ENCODE measurements at regions not wholly inside any gene's neighbourhood (a gene's known extent, or its start where the extent isn't known, plus 50 kb on each side); places are given as distances from the start of the nearest gene placed in this dataset.

GRCh38 chr6:113078791-113079190 is 731.7 kb downstream of the RFPL4B start:
- H3K4me3 ChIP-seq (replicated peaks in 1 of 2; ENCODE audit: low read depth in 1 of 2, low read length in 2 of 2), result no peak overlapping the region
- H3K79me2 ChIP-seq (ENCODE audit: insufficient read depth, low read length), result no peaks in the 10 kb centered on the region
- H4K20me1 ChIP-seq (ENCODE audit: insufficient read depth), result no peaks in the 10 kb centered on the region
- ChIA-PET RAD21 (ENCODE audit: low non-redundant PET in 1 of 2, low total read pairs in 2 of 2, uncharacterized antibody in 2 of 2, unreplicated experiment in 2 of 2) (no interaction called here), POLR2A (no interaction called here), CTCF (no interaction called here)
- intact Hi-C loops (cut with micrococcal nuclease), result no loop called here
- BruUV-seq (replicated peaks), result no TSS peak
- H3K27ac ChIP-seq (ENCODE audit: low read depth, low read length), result no peak overlapping the region
- DNase-seq (ENCODE audit: low read depth, low spot score), result no peak
- H3K9ac ChIP-seq (ENCODE audit: low read length), result no peak overlapping the region
- 0 out of 4 replicates have a peak, but pooled peaks cover 0 to 1% of the 10 kb centered on the region in 2 experiments for H3K4me1 ChIP-seq (ENCODE audit: control insufficient read depth in 1 of 2, insufficient read depth in 2 of 2, low read length in 2 of 2)
- H3K9me3 ChIP-seq (ENCODE audit: control insufficient read depth in 1 of 2, insufficient read depth in 1 of 2, low read depth in 1 of 2, low read length in 2 of 2), result no peaks in the 10 kb centered on the region
- H3K27me3 ChIP-seq (ENCODE audit: insufficient read depth, low read length), result no peaks in the 10 kb centered on the region
- TF ChIP-seq, protein P1, sequence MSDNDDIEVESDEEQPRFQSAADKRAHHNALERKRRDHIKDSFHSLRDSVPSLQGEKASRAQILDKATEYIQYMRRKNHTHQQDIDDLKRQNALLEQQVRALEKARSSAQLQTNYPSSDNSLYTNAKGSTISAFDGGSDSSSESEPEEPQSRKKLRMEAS (IDR thresholded peaks at IDR 0.05), result no peak
- no peak for TF ChIP-seq POLR2AphosphoS5 (IDR thresholded peaks at IDR 0.05; ENCODE audit: low read depth, low read length)
- TF ChIP-seq FOSL1 (IDR thresholded peaks at IDR 0.05; ENCODE audit: low read depth), result no peak
- no peak for TF ChIP-seq EZH2phosphoT487 (IDR thresholded peaks at IDR 0.05; ENCODE audit: borderline replicate concordance)
- TF ChIP-seq SP1 (IDR thresholded peaks at IDR 0.05; ENCODE audit: low read depth), result no peak
- no peak for TF ChIP-seq TCF7L2 (IDR thresholded peaks at IDR 0.05; ENCODE audit: borderline replicate concordance, extremely low read depth, insufficient read depth, insufficient read length)
- TF ChIP-seq POLR2A (IDR thresholded peaks at IDR 0.05; ENCODE audit: borderline replicate concordance, extremely low read depth, insufficient read depth, insufficient read length), result no peak
- TF ChIP-seq ZNF274 (IDR thresholded peaks at IDR 0.05; ENCODE audit: low read depth, low read length), result no peak
- TF ChIP-seq RAD21 (IDR thresholded peaks at IDR 0.05; ENCODE audit: low read depth), result no peak
- no peak for TF ChIP-seq EGR1 (IDR thresholded peaks at IDR 0.05; ENCODE audit: low read depth)
- no peak for TF ChIP-seq CTCF (IDR thresholded peaks at IDR 0.05 in 2 of 3, conservative IDR thresholded peaks at IDR 0.05 in 1 of 3; ENCODE audit: borderline replicate concordance in 1 of 3, insufficient read depth in 1 of 3, low read depth in 2 of 3, low read length in 2 of 3)
- no peak for TF ChIP-seq ATF3 (IDR thresholded peaks at IDR 0.05)
- no peak for TF ChIP-seq CBX3 (IDR thresholded peaks at IDR 0.05; ENCODE audit: low read depth)
- ATAC-seq, result no peak
- H3K4me2 ChIP-seq (ENCODE audit: low read length), result no peak overlapping the region
- H3K36me3 ChIP-seq (ENCODE audit: control insufficient read depth in 1 of 2, insufficient read depth in 2 of 2, low read length in 2 of 2), result no peaks in the 10 kb centered on the region
- H2AFZ ChIP-seq (ENCODE audit: low read depth, low read length, poor library complexity, severe bottlenecking), result no peak overlapping the region
- H3K9me2 ChIP-seq (ENCODE audit: insufficient read depth), result no peaks in the 10 kb centered on the region; the same call in 1 of the 2 replicates
